ENCODE measurements at regions not wholly inside any gene's neighbourhood (a gene's known extent, or its start where the extent isn't known, plus 50 kb on each side); places are given as distances from the start of the nearest gene placed in this dataset.

DNA sequence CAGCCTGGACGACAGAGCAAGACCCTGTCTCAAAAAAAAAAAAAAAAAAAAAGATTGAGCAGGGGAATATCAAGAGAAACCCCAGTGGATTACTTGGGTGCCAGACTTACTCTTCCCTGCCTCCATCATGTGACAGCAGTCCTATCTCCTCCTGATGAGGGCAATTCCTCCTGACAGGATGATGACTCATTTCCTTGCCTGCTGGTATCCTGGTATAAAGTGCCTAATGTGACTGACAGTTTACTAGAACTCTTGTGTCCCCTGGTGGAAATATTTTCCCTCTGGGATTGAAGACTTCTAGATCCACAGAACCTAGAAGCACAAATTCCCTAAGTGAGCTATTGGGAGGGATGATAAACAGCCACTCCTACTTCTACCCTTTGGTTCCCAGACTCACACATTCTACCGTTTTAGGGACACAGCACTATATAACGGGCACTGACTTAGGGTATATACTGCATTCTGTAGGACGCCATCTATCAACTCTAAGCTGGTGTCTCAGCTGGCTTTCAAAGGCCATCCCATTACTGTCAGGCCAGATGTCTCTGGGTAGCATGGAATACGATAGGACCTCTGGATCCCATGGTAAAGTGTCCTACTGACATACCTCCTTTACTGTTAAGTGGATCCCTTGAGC, 114.6 kb upstream of the MED13 start:
- Mint-ChIP-seq H3K4me3 (no peak overlapping the region), H3K4me1 (no peaks in the 10 kb centered on the region), H3K27ac (no peak overlapping the region), H3K36me3 (no peaks in the 10 kb centered on the region), H3K9me3 (peaks cover 3% of the 10 kb centered on the region)
- ATAC-seq (no peak), DNase-seq (ENCODE audit: low spot score in 2 of 2) (no peak)

DNA sequence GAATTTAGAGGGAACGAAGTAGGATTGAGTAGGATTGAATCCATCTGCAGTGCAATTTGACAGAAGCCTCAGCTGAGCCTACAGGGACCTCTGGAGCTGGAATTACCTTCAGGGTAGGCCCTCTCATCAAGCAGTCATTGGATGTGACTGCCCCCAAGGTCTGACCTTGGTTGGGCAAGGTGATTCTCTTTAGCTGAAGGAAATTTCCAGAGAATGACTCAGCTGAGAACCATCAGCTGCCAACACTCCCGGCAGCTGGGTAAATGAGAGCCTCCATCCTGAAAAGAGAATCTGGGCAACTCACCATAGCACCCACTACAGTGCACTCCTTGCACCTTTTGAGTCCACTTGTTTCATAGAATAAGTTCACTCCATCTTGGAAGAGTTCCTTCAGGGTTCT, 113.5 kb upstream of the MED13 start:
- DNase-seq (ENCODE audit: low spot score in 2 of 2) (no peak), ATAC-seq (no peak)
- Mint-ChIP-seq H3K27ac (no peak overlapping the region), H3K4me1 (no peaks in the 10 kb centered on the region), H3K9me3 (peaks cover 3% of the 10 kb centered on the region), H3K36me3 (no peaks in the 10 kb centered on the region), H3K4me3 (no peak overlapping the region)

- ATAC-seq, result no peak
- DNase-seq (ENCODE audit: low spot score in 2 of 2), result no peak
- H3K27ac Mint-ChIP-seq, result no peak overlapping the region
- no peaks in the 10 kb centered on the region for H3K36me3 Mint-ChIP-seq
- no peaks in the 10 kb centered on the region for H3K9me3 Mint-ChIP-seq
- H3K4me3 Mint-ChIP-seq, result no peak overlapping the region
- peaks cover 7% of the 10 kb centered on the region for H3K4me1 Mint-ChIP-seq
Observed at GRCh38 chr17:62172492-62173291, 107.6 kb upstream of the MED13 start.

DNA sequence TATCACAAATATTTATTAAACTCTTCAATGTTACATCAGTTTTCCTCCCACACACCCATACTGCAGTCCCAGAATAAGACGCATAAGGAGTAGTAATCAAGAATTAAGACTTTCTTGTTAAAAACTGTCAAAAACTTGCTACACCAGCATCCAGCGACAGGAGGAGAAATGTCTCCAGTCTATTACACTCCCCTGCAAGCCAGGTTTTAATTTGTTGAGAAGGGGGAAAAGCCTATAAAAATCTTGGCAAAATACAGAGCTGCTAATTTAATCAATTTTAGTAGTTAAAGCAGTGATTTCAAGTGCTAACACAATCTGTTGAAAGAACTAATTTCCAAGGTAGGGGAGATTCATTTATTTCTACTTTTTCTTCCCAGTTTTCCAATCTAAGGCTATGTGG, 102.0 kb upstream of the MED13 start:
- DNase-seq (ENCODE audit: low spot score in 2 of 2) (no peak), ATAC-seq (no peak)
- Mint-ChIP-seq H3K9me3 (no peaks in the 10 kb centered on the region), H3K36me3 (no peaks in the 10 kb centered on the region), H3K4me3 (no peak overlapping the region), H3K4me1 (peaks cover 7% of the 10 kb centered on the region), H3K27ac (no peak overlapping the region)

DNA sequence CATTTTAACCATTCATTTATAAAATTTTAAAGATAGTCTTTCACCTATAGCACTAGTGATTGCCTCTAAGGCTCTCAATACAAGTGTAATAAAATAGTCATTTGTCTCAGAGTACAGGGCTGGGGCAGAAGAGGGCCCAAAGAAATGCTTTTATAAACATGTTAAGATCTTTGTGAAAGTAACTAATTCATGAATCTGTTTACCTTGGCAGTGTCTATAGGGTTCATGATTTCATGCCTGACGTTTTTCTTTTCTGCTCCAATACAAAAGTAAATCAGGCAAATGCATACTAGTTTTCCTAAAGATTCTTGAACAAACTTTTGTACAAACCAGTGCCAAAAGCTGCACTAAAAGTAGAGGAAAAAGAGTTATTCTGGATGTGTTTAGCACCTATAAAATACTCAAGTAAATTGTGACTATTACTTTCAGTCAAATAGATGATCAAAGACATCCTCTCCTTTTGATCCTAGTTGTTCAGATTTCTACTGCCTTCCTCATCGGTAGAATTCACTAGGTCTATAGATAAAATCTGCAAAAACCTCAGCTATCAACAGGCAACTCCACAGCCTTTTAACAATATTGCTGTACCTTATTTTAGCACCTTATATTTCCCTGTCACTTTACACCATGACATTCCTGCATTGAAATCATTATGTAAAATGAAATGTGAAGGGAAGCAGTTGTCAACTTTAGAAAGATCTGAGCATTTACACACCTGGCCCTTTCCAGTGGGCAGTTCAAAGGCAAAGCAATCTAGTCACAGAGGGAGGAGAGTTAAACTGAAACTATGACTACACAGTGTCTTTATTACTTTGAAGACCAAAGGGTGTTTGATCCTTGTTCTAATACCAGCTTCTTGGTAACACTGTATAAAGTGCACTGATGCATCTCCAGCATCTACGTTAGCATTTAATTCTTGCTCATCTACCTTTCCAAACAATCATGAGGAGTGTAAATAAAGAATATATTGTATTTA, 100.0 kb upstream of the MED13 start:
- no peaks in the 10 kb centered on the region for H3K9me3 Mint-ChIP-seq
- peak; percentile 65 for ATAC-seq
- H3K4me1 Mint-ChIP-seq, result no peaks in the 10 kb centered on the region
- H3K36me3 Mint-ChIP-seq, result no peaks in the 10 kb centered on the region
- no peak overlapping the region for H3K4me3 Mint-ChIP-seq
- H3K27ac Mint-ChIP-seq, result no peak overlapping the region
- DNase-seq (ENCODE audit: low spot score in 2 of 2), result no peak

DNA sequence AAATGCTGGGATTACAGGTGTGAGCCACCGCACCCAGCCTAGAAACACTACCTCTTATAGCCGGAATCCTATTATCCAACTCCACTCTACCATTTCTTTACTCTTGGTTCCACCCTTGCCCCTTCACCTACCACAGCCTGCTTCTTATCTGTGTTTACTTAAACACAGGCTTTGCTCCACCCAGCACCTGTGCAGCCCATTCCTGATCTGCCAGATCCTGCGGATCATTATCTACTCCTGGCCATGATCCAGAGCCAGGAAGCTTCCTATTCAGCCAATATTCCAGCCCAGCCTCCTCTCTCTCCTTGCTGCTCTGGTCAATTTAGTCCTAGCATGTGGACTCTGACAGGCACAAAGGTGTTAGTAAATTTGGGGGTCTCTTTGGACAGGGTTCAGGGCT, 98.8 kb upstream of the MED13 start:
- Mint-ChIP-seq H3K4me3 (no peak overlapping the region), H3K36me3 (no peaks in the 10 kb centered on the region), H3K9me3 (no peaks in the 10 kb centered on the region), H3K4me1 (no peaks in the 10 kb centered on the region), H3K27ac (no peak overlapping the region)
- DNase-seq (ENCODE audit: low spot score in 2 of 2) (no peak), ATAC-seq (no peak)

DNA sequence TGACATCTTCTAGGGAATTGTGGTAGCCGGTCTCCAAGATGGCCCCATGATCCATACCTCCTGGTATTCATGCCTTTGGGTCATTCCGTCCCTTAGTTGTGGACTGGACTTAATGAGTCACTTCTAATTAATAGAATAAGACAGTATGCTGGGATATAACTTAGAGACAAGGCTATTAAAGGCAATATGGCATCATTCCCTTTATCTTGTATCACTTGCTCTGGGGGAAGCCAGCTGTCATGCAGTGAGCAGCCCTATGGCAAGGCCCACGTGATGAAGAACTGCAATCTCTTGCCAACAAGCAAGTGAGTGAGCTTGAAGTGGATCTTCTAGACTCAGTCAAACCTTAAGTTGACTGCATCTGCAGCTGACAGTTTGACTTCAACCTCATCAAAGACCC, 97.8 kb upstream of the MED13 start:
- H3K9me3 Mint-ChIP-seq, result no peaks in the 10 kb centered on the region
- H3K4me1 Mint-ChIP-seq, result no peaks in the 10 kb centered on the region
- DNase-seq (ENCODE audit: low spot score in 2 of 2), result no peak
- no peak for ATAC-seq
- H3K36me3 Mint-ChIP-seq, result no peaks in the 10 kb centered on the region
- no peak overlapping the region for H3K27ac Mint-ChIP-seq
- no peak overlapping the region for H3K4me3 Mint-ChIP-seq

DNA sequence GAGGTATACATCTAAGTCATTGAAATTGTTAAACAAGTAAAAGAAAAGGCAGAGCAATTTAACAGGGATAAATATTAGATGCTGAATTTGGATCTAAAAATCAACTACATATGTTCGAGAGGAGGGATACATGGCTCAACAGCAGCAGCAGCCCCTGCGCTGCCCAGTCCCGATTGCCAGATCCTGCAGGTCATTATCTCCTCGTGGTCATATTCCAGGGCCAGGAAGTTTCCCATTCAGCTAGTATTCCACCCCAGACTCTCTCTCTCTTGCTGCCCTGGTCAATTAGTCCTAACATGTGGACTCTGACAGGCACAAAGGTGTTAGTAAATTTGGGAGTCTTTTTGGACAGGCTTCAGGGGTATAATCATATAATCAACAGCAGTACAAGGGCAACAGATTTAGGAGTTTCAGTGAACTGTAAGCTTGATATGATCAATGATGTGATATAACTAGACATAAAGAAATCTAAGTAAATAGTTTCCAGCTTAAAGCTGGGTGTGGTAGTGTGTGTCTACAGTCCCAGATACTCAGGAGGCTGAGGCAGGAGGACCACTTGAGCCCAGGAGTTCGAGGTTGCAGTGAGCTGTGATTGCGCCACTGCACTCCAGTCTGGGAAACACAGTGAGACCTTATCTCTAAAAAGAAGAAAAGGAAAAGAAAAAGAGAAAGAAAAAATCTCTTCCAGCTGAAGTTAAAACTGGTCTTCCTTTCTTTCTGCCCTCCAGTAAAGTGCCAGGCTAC, 96.5 kb upstream of the MED13 start:
- DNase-seq (ENCODE audit: low spot score in 2 of 2), result no peak
- H3K27ac Mint-ChIP-seq, result no peak overlapping the region

GRCh38 chr17:62160816-62161215, 95.7 kb upstream of the MED13 start:
- ATAC-seq, result no peak
- no peak overlapping the region for H3K4me3 Mint-ChIP-seq
- H3K36me3 Mint-ChIP-seq, result no peaks in the 10 kb centered on the region
- H3K9me3 Mint-ChIP-seq, result no peaks in the 10 kb centered on the region
- DNase-seq (ENCODE audit: low spot score in 2 of 2), result no peak
- no peak overlapping the region for H3K27ac Mint-ChIP-seq
- H3K4me1 Mint-ChIP-seq, result no peaks in the 10 kb centered on the region

More for the DNA sequence above, 96.5 kb upstream of the MED13 start:
- Mint-ChIP-seq H3K36me3 (no peaks in the 10 kb centered on the region), H3K4me1 (no peaks in the 10 kb centered on the region), H3K4me3 (no peak overlapping the region), H3K9me3 (no peaks in the 10 kb centered on the region)
- ATAC-seq, result no peak

DNA sequence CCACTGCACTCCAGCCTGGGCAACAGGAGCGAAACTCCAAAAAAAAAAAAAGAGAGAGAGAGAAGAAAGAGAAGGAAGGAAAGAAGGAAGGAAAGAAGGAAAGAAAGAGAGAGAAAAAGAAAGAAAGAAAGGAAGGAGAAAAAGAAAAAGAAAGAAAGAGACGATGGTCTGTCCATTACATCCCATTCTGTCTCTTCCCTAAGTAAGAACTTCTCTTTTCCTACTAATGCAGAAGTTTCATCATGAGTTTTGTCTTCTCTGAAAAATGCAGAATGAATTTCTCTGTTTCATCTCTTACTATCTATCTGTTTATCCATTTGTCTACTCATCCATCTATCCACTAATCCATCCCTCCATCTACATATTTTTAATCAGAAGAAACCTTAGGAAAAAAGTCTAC, 94.9 kb upstream of the MED13 start:
- ATAC-seq, result no peak
- no peak overlapping the region for H3K4me3 Mint-ChIP-seq
- H3K27ac Mint-ChIP-seq, result no peak overlapping the region
- no peak for DNase-seq (ENCODE audit: low spot score in 2 of 2)
- no peaks in the 10 kb centered on the region for H3K4me1 Mint-ChIP-seq
- no peaks in the 10 kb centered on the region for H3K36me3 Mint-ChIP-seq
- H3K9me3 Mint-ChIP-seq, result no peaks in the 10 kb centered on the region

DNA sequence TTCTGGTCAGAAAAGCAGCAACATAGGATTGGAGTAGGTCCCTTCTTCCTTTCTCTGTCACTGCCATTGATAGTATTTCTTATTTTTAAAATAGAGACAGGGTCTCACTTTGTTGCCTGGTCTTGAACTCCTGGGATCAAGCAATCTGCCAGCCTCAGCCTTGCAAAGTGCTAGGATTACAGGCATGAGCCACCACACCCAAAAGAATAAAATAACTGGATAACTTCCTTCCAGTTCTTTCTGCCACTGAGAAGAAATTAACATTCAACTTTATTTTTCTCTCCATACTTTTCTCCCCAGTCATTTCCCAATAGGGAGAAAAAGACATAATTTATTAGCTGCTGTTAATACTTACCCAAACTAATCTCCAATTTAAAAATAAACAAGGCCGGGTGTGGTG, 91.9 kb upstream of the MED13 start:
- no peak overlapping the region for H3K4me3 Mint-ChIP-seq
- H3K4me1 Mint-ChIP-seq, result no peaks in the 10 kb centered on the region
- no peaks in the 10 kb centered on the region for H3K9me3 Mint-ChIP-seq
- no peak overlapping the region for H3K27ac Mint-ChIP-seq
- DNase-seq (ENCODE audit: low spot score in 2 of 2), result no peak
- ATAC-seq, result no peak
- no peaks in the 10 kb centered on the region for H3K36me3 Mint-ChIP-seq

- H3K4me3 Mint-ChIP-seq, result no peak overlapping the region
- H3K9me3 Mint-ChIP-seq, result no peaks in the 10 kb centered on the region
- ATAC-seq, result no peak
- no peaks in the 10 kb centered on the region for H3K4me1 Mint-ChIP-seq
- no peak for DNase-seq (ENCODE audit: low spot score in 2 of 2)
- H3K27ac Mint-ChIP-seq, result no peak overlapping the region
- H3K36me3 Mint-ChIP-seq, result no peaks in the 10 kb centered on the region
Observed at GRCh38 chr17:62154909-62155308, 89.8 kb upstream of the MED13 start.

DNA sequence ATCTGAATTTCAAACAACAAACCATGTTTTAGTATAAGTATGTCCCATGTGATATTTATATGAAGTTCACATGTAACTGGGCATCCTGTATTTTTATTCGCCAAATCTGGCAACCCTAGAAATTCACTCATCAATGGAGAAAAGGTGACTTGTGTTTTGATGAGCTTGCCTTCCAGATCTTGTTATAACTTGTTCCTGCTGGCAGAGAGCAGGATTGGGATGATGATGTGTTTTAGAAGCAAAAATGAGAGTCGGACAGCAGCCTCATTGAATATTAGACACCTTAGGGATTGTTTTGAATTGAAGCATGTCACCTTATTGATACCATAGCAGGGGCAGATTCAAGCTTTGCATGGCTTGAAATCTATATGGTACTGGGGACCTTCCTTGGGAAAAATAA, 85.4 kb upstream of the MED13 start:
- DNase-seq (ENCODE audit: low spot score in 2 of 2) (no peak), ATAC-seq (no peak)
- no peak overlapping the region for H3K27ac Mint-ChIP-seq
- no peaks in the 10 kb centered on the region for H3K4me1 Mint-ChIP-seq
- no peak overlapping the region for H3K4me3 Mint-ChIP-seq
- H3K9me3 Mint-ChIP-seq, result no peaks in the 10 kb centered on the region
- H3K36me3 Mint-ChIP-seq, result no peaks in the 10 kb centered on the region

DNA sequence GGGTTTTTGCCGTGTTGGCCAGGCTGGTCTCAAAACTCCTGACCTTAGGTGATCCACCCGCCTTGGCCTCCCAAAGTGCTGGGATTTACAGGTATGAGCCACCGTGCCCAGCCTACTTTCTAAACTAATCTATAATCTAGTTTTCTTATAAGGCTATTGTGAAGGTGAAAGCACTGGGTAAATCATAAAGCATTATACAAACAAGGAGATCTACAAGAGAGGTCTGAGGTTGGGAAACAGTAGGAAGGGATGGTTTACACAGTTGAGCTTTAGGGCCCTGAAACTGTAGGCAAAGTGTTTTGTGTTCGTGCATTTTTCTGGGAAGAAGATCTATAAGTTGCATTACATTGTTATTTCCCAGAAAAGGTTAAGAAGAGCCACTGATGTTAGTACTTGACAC, 84.9 kb upstream of the MED13 start:
- Mint-ChIP-seq H3K4me3 (no peak overlapping the region), H3K9me3 (no peaks in the 10 kb centered on the region), H3K4me1 (no peaks in the 10 kb centered on the region), H3K27ac (no peak overlapping the region), H3K36me3 (no peaks in the 10 kb centered on the region)
- DNase-seq (ENCODE audit: low spot score in 2 of 2) (no peak), ATAC-seq (no peak)

DNA sequence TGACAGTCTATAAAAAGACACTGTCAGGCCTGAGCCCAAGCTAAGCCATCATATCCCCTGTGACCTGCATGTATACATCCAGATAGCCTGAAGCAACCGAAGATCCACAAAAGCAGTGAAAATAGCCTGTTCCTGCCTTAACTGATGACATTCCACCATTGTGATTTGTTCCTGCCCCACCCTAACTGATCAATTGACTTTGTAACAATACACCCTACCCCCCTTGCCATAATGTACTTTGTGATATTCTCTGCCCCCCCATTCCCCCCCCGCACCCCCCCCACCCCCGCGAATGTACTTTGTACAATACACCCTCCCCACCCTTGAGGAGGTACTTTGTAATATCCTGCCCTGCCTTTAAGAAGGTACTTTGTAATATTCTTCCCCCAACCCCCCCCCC, 82.2 kb upstream of the MED13 start:
- no peak for DNase-seq (ENCODE audit: low spot score in 2 of 2)
- Mint-ChIP-seq H3K4me3 (no peak overlapping the region), H3K36me3 (no peaks in the 10 kb centered on the region), H3K27ac (no peak overlapping the region), H3K9me3 (no peaks in the 10 kb centered on the region), H3K4me1 (no peaks in the 10 kb centered on the region)
- ATAC-seq, result no peak

Data from stimulated activated effector memory CD8-positive, alpha-beta T cell treated with anti-CD3 and anti-CD28 coated beads, Interleukin-12 subunit alpha, Interleukin-12 subunit beta, amount 100 ng/mL, for 72 hours (primary cell).